GM19240 (cell line): ENCODE measurements at regions not wholly inside any gene's neighbourhood (a gene's known extent, or its start where the extent isn't known, plus 50 kb on each side); places are given as distances from the start of the nearest gene placed in this dataset.

Source experiments
- DNase-seq: peaks from one replicate; pipeline ENCODE4 v3.0.0; 2011; ENCODE audit warnings: low spot score; ENCODE audit not compliant: insufficient read length

DNA sequence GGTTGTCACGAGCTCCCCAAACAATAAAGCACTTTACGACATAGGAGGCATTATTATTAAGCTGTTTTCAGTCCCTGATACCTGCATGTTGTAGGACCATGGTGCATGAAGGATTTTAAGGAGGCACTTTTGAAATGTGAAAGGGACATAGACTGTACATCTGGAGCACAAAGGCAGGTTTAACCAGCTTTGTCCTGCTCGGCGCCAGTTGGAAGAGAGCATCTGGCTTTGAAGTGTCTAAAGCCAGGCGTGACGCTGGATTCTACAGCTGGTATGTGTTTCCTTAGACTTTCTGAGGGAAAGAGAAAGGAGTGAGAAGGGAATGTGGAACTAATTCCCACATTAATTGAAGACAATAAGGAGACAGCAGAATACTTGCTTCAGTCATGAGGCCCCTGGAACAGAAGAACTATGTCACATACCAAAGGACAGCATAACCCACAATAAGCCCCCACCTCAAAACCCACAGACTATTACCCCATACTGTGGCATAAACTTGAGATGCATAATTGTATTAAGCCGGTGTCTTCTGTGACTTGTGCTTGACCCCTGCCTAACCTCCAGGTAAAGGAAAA lies 381.0 kb upstream of the MEX3C start:
- DNase-seq, result no peak

DNA sequence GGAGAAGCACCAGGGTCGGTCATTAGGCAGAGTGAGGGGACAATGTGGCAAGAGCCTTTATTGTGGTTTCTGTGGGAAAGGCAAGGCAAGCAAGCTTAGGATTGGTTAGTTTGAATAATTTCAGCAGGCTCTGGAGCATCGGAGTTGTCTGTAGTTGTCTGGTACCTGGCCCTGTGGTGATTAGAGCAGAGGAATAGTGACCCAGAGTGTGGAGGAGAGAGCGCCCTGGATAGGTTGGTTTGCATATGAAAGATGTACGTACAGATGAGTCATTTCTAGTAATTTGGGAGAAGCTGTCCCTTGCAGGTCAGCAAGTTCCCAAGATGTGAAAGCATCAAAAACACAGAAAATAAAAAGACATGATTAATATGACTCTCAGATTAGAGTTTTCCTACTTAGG lies 383.1 kb upstream of the MEX3C start:
- DNase-seq, result no peak

DNA sequence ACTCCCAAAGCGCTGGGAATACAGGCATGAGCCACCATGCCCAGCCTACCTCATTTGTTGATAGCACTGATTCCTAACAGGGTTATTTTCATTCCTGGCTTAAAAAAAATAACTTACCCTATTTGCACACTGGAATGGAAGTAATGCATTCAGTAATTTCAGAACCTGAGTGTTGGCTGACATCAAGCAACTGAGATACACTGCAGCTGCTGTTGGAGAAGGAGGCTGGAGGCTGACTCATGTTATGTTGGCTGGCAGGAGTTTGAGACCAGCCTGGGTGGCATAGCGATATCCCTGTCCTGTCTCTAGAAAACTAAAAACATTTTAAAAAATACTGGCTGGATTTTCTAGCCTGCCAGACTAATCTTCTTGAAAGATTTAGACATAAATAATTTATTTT lies 385.1 kb upstream of the MEX3C start:
- no peak for DNase-seq

DNA sequence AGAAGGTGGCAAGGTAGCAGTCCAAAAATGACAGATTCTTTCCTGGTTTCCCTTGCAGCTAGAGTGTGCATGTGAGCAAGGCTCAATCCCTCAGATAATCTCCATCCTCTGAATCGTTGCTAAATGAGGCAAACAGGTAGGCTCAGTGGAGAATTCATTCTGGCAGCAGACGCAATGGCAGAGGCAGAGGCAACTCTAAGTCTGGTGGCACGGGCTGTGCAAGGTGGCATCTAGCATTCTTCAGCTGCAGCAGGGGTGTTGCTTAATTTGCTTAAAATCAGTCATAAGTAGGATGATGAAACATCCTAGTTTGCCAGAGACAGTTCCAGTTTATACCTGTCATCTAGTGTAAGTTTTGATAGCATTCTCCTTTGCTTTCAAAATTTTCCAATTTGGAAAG lies 391.1 kb upstream of the MEX3C start:
- DNase-seq, result no peak

DNA sequence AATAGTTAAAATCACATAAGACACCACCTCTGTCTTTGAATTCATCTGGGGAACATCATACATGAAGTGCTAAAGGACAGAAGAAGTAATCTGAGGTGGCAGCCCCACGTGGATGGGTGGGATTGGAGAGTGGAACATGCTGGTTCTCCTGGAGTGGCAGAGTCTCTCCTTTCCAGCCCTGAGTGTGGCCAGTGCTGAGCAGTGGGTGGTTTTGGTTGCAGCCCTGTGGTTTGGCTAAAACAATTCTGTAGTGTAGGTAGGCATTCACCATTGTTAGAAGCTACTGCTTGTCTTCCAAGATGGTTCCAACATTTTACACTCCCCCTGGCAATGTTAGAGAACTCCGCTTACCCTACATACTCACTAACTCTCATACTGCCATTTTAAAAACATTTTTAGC lies 396.4 kb upstream of the MEX3C start:
- no peak for DNase-seq

DNA sequence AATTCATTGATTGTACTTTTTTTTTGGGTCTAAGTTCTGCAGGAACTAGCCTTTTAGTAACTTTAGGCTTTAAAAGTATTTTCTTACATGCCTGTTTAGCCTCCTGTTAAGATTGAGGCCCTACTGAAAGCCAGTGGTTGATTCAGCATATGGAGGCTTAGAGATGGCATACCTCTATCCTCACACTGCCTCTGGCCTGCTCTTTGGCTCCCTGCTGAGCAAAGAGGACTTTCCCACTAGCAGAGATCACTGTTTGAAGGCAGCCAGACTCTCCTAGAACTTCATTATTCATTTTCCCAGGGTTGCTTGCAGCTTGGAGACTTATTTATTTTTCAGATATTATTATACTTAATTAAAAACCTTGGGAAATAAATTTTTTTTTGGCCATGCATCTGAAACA lies 405.6 kb upstream of the MEX3C start:
- no peak for DNase-seq

DNA sequence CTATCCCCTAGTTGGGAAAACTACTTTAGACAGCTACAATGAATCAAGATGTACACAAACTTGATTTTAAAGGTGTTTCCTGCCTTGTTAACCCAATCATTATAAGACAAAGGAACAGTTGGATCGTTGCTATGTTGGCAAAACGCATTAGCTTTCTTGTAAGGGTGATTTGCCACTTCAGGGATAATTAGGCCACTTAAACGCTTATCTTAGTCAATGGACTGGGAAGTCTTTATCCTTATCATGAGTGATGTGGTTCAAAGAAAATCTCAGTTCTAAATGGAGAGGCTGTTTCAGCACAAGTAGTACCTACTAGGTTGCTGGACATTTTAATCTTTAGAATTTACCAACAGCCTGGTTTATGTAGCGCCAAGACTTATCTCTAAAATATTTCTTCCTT lies 406.1 kb upstream of the MEX3C start:
- no peak for DNase-seq

DNA sequence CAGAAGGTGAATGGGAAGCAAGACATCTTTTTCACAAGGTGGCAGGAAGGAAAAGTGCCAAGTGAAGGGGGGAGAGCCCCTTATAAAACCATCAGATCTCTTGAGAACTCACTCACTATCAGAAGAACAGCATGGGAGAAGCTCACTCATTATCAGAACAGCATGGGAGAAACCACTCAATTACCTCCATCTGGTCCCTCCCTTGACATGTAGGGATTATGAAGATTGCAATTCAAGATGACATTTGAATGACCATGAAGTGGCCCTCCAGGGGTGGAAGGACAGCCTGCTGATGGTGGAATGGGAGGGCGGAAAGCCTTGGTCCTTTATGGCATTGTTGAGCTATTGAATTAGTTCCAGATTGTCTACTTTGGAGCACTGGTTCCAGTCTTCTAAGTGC lies 413.0 kb upstream of the MEX3C start:
- no peak for DNase-seq

DNA sequence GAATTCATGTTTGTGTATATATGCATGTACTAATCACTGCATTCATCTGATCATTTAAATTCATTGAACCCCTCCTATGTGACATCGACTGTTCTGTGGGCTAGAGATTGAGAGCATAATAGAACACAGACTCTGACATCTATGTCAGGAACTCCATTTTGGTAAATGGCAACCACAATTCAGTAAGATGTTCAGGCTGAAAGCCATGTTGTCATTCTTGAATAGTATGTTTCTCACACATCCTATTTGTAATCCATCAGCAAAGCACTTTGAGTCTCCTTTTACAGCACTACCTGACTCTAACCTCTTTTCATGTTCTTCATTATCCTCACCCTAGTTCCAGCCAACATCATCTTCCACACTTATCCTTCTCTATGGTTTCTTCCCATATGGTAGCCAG lies 413.8 kb upstream of the MEX3C start:
- no peak for DNase-seq

DNA sequence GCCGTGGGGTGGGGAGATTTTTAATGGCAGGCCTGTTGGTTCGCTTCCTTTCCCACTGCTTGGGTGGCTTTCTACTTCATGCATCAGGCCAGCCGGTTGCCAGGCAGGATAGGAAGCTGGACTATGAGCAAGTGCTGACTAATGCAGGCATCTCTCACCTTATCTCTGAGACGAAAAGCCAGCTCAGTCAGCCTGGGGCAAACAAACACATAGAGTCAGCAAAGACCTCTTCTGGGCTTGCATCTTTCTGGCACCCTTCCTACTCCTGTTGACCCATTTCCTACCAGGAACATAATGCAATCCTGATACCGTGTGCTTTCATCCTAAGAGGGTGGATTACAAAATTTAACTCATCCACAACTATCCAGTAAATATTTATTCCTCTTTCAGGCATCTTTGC lies 416.6 kb upstream of the MEX3C start:
- no peak for DNase-seq

DNA sequence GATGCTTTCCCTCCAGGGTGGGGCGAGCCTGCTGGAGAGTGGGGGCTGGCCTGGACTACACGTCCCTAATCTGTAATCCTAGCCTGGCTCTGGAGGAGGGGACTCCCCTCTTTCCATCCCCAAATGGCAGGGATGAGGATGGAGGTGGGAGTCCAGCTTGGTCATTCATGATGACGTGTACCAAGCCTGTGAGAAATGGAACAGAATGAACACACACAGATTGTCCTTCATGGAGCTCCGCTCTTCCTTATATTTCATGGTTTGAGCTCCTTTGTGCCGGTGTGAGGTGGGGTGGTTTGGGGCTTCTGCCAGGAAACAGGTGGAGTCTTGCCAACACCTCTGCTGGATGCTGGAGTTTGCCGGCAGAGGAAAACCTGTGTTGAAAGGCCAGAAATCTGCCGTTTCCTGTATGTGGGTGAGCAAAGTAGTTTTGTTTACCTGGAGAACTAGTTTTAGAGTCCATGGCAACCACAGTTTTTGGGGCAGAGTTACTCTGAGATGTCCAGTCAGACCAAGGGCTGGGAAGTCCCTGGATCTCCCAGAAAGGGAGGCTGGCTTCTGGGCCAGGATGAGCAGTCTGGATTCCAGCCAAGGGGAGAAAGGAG lies 417.6 kb upstream of the MEX3C start:
- DNase-seq, result no peak

DNA sequence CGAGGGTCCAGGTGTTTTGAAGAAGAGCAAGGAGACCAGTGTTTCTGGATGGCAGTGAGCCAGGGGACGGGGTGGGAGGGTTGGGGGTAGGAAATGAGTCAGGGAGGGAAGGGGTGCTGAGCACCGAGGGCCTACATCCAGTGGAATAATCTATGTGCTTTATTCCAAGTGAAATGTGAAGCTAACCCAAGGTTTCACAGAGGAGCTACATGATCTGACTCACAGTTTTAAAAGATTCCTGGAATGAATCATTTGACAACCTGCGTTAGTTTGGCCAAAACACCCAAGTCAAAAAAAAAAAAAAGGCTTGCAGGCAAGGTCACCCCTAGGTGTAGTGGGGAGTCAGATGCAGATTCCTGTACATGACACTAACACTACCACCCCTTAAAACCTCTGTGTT lies 419.7 kb upstream of the MEX3C start:
- DNase-seq, result no peak

DNA sequence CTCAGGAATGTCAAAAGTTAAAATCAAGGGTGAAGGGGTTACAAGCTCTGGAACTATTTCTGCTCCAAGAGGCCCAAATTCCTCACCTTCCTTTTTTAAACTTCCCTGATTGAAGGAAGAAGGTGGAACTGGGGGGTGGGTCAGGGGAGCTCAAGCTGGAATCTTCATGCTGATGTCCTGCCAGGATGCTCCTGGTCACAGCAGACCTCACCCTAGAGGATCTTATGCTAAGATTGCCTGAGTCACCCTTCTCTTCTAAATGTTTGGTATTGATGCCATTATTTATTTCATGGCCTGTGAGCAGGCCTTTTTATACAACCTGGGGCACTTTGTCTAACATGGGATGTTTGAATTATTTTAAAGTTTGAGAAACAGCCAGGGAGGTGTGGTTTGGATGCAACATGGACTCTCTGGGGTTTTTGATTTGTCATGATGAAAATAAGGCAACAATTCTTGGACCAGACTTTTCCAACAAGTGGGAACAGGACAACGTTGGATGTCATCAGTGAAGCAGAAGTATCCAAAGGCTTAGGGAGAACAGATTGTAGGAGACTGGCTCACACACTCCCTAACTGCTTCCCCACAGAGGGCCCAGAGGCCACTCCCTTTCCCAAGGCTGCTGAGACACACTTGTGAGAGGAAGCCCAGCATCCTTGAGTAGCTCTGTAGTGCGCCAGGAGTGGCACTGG lies 420.2 kb upstream of the MEX3C start:
- no peak for DNase-seq

DNA sequence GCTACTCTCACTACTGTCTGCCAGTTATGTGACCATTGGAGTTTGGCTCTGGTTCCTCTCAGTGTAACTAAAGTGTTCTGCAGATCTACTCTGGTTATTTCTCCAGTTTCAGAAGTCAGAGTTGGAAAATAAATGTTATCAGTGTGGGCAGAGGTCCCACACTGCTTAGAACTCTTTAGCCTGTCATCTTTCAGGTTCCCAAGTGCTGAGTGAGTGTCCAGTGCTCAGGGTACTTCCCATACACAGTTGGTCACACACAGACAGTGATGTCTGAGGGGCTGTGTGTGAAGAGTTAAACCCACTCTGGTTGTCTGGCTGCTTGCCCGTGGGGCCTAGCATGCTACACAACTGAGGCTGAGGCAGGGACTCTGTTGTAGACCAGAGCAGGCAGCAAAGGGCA lies 421.8 kb upstream of the MEX3C start:
- no peak for DNase-seq

DNA sequence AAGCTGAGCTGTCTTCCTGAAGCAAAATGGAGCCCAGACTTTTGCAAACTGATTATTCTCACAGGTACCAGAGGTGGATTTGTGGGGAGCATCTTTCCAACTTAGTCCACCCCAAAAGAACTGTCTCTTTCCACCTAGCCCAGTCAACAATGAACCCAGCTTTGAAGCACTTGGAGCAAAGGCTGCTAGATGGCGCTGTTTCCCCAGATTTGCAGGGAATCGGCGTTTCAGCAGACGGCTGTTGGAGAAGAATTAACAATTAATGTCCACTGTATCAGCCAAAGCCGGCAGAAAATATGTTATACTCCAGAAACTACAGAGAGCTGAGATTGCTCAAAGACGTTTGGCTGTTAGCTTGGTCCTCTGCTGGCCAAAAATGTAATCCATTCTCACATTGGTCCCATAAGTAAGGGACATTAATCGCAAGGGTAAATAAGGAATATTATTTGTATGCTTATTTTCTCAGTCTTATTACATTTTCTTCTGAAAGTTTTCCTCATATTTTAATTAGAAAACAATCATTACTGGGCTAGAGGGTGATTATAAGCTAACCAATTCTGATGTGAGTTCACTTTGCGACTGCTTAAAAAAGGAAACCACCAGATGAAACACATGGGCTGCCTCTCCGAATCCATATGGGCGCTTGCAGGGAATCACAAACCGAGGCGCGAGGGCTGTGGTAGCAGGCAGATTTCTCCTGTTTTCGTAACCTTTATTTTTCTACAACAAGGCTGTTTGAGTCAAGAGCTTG lies 423.8 kb upstream of the MEX3C start:
- peak; percentile 16 for DNase-seq

DNA sequence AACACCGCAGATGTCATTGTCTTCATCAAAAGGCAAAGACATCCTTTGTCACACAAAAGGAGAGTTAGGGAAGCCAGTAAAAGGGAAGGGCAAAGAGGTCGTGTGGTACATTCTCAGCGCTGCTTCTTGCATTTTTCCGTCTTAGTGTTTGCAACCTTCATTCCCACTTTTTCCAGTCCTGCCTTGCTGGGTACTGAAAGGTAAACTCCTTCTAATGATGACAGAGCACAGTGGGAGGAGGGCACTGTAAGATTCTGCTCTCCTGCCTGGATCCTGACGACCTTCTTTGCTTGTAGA lies 424.3 kb upstream of the MEX3C start:
- DNase-seq, result no peak

DNA sequence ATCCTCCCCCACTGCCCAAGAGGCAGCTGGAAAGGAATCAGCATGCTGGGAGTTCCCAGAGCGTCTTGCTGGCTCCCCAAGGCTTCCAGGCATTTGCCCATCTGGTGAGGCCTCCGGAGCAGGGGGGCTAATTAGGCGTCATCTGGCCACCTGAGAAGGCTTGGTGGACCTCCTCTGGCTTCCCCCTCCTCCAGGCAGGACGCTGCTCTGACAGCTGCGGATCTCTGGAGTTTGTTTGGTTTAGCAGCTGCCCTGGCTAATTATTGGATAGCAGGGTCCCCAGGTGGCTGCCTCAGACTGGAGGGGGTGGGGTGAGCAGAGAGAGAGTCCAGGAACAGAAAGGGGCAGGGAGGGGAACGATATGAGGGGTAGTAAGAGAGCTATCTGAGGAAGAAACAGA lies 425.2 kb upstream of the MEX3C start:
- DNase-seq, result no peak

DNA sequence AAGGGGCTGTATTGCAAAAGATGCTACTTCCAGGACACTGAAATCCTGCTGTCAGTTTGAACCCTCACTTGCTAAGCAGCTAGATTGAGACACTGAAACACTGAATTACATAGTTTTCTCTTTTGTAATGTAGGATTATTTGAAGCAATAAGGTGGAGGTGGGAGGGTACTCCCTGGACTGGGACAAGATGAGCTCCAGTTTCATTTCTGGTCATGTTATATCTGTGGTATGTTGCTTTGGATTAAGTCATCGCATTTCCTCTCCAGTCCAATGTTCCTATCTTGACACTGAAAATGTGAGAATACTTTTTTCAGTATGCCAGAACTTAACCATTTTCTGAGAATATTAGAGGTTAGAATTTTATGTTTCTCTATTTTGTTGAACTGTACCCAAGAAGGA lies 426.2 kb upstream of the MEX3C start:
- DNase-seq, result no peak

DNA sequence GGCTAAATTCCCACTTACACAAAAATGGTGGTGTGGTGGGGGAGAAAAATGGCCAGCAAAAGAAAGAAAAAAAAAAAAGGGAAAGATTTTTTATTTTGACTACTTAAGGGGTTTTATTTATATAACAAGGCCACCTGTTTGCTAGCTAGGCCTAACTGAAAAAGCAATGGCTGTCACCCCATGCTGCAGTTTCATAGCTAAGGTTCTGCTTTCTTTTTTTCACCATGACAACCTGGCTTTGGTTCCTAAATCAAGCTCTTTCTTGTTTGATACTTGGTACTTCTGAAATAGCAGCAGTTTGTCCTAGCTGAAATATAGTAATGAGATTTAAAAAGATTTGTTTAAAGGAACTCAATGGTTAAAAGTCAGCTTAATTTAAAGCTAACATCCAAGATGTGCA lies 433.2 kb upstream of the MEX3C start:
- no peak for DNase-seq

DNA sequence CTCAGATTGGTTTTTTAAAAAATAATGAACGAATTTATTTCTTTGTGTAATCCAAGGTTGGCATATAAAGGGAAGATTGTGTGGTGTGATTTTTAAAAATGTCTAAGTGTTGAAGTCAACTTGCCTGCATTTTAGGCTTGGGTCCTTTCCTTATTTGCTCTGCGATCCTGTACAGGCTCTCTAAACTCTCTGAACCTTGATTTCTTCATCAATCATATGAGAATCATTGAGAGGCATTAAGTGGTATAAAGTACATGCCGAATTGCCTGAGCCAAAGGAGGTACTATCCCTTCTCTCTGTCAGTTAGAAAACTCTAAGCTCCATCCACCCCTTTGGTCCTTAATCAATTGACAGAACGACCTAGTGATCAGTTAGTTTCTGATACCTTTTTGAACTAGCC lies 440.4 kb upstream of the MEX3C start:
- no peak for DNase-seq

DNA sequence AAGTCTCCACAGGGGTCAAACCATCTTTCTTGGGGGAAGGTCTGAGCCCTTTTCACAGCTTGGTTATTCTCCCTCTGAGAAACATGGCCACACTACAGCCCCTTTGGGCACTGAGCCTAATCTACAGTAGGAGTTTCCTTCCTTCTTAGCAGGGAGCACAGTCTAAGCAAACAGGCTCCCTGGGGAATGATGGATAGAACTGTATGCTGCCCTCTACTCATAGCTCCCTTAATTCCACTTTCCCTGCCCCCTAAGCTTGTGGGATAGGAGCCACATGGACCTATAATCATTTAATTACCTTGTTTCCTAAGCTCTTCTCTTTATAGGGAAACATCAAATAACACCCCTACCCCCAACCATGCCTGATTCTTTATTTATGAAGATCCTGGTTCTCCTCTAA lies 442.1 kb upstream of the MEX3C start:
- DNase-seq, result no peak

DNA sequence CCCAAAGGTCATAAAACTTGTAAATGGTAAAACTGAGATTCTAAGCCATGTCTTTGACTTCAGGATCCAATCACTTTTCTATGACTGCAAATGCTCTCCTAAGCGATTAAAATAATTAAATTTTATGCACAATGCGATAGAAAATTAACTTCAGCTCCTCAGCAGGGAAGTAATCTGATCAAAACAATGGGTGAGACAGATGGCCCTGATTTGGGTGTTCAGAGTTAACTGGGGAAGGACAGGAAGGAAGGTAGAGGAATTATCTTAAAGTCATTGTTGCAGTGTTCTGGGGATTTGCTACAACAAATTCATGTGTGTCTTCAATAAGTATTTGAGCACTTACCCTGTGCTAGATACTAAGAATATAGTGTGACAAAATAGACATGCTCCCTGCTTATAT lies 446.0 kb upstream of the MEX3C start:
- no peak for DNase-seq

DNA sequence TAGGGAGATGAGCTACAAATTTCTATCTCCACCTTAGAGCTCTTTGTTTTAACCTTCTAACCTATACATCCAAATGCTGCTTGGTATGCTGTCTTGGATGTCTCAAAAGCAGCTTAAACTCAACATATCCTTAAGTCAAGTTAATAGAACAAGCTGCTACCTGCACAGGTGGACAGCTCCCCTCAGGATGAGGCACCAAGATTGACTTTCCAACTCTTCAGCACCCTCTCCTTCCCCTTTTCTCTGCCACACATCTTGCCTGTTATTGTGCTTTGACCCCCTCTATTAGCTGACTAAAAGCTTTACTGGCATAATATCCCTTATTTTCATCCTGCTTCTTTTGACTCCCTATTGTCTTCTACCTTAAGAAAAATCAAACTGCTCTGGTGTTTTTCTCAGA lies 448.1 kb upstream of the MEX3C start:
- no peak for DNase-seq
